ENCODE measurements at regions not wholly inside any gene's neighbourhood (a gene's known extent, or its start where the extent isn't known, plus 50 kb on each side); places are given as distances from the start of the nearest gene placed in this dataset.

- no peaks in the 10 kb centered on the region for H3K9me3 ChIP-seq (ENCODE audit: insufficient read depth in 2 of 2, low read depth in 1 of 2, low read length in 1 of 2)
- 100% methylated on average over 2 of the region's 2 CpGs; no CpG with 5 or more reads in 1 of the 2 experiments for WGBS, 2 experiments (ENCODE audit: extremely low coverage in 1 of 2, insufficient coverage in 1 of 2, insufficient read length in 1 of 2, insufficient replicate concordance in 2 of 2, low coverage in 1 of 2, low lambda C conversion rate in 2 of 2, missing lambda C conversion rate in 1 of 2)
- H2BK20ac ChIP-seq (ENCODE audit: low read length), result no peak overlapping the region
Observed at GRCh38 chr9:4933861-4934260, 51.2 kb upstream of the JAK2 start.

More at GRCh38 chr9:4933861-4934260, 51.2 kb upstream of the JAK2 start:
- H2BK12ac ChIP-seq (ENCODE audit: low read depth, low read length), result no peak overlapping the region
- no peak overlapping the region for H3K14ac ChIP-seq (ENCODE audit: insufficient read length)
- H4K91ac ChIP-seq (replicated peaks; ENCODE audit: insufficient read length, low read length), result no peak overlapping the region
- no peak overlapping the region for H2BK5ac ChIP-seq (ENCODE audit: low read depth, low read length)
- H2BK15ac ChIP-seq (ENCODE audit: low read length), result no peak overlapping the region
- H4K8ac ChIP-seq (ENCODE audit: extremely low read depth, insufficient read depth, low read length), result no peak overlapping the region
- no peak overlapping the region for H4K5ac ChIP-seq (ENCODE audit: insufficient read length, low read depth, low read length)
- H3K79me2 ChIP-seq (ENCODE audit: control insufficient read depth in 1 of 2, insufficient read depth in 2 of 2, low read length in 2 of 2), result no peaks in the 10 kb centered on the region
- no peaks in the 10 kb centered on the region for H3K36me3 ChIP-seq (ENCODE audit: control insufficient read depth in 2 of 4, insufficient read depth in 4 of 4, low read length in 3 of 4)
- no peak overlapping the region for H3K4me2 ChIP-seq (ENCODE audit: insufficient read depth in 1 of 2, low read depth in 2 of 2, low read length in 2 of 2)
- H3K4me3 ChIP-seq (ENCODE audit: extremely low read depth in 1 of 4, insufficient read depth in 2 of 4, low read depth in 3 of 4, low read length in 4 of 4), result no peak overlapping the region
- no peak overlapping the region for H2BK120ac ChIP-seq (replicated peaks; ENCODE audit: low read depth, low read length)
- H3K18ac ChIP-seq (ENCODE audit: extremely low read depth, low read length), result no peak overlapping the region
- H3K23me2 ChIP-seq (ENCODE audit: low read depth, low read length), result no peaks in the 10 kb centered on the region
- H3K4me1 ChIP-seq (replicated peaks in 1 of 4; ENCODE audit: control insufficient read depth in 3 of 4, insufficient read depth in 4 of 4, low read length in 3 of 4), result no peaks in the 10 kb centered on the region
- no peak overlapping the region for H3K23ac ChIP-seq (ENCODE audit: insufficient read length)
- TF ChIP-seq, protein P1, sequence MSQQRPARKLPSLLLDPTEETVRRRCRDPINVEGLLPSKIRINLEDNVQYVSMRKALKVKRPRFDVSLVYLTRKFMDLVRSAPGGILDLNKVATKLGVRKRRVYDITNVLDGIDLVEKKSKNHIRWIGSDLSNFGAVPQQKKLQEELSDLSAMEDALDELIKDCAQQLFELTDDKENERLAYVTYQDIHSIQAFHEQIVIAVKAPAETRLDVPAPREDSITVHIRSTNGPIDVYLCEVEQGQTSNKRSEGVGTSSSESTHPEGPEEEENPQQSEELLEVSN (IDR thresholded peaks at IDR 0.05), result no peak
- TF ChIP-seq ASH2L (IDR thresholded peaks at IDR 0.05; ENCODE audit: low read length) (no peak), GTF2F1 (IDR thresholded peaks at IDR 0.05; ENCODE audit: borderline replicate concordance, low read depth, low read length) (no peak), SIX5 (IDR thresholded peaks at IDR 0.05; ENCODE audit: low read depth, low read length) (no peak), POLR2A (IDR thresholded peaks at IDR 0.05; ENCODE audit: control extremely low read depth in 1 of 2, low read depth in 2 of 2, low read length in 2 of 2) (no peak), NRF1 (IDR thresholded peaks at IDR 0.05; ENCODE audit: low read depth, low read length) (no peak), KDM4A (IDR thresholded peaks at IDR 0.05; ENCODE audit: low read depth, low read length, severe bottlenecking) (no peak), CEBPB (IDR thresholded peaks at IDR 0.05; ENCODE audit: low read depth, low read length) (no peak)
- FAIRE-seq (no peak), DNase-seq (ENCODE audit: low read depth in 1 of 2, low spot score in 2 of 2) (no peak)
- H3K56ac ChIP-seq (replicated peaks; ENCODE audit: insufficient read length, low read depth, low read length), result no peak overlapping the region
- H3K9ac ChIP-seq (replicated peaks in 1 of 4; ENCODE audit: extremely low read depth in 1 of 4, low read depth in 3 of 4, low read length in 3 of 4), result no peak overlapping the region
- H3K79me1 ChIP-seq (ENCODE audit: low read depth, low read length), result no peaks in the 10 kb centered on the region
- no peak overlapping the region for H3K27ac ChIP-seq (ENCODE audit: low read depth, low read length)
- H3K4ac ChIP-seq (replicated peaks; ENCODE audit: insufficient read length, low read depth, low read length), result no peak overlapping the region
- H4K20me1 ChIP-seq (replicated peaks in 1 of 2; ENCODE audit: control insufficient read depth in 1 of 2, insufficient read depth in 2 of 2, low read length in 2 of 2), result no peaks in the 10 kb centered on the region
- no peak overlapping the region for H2AK5ac ChIP-seq (ENCODE audit: low read depth, low read length)
- no peak overlapping the region for H2AFZ ChIP-seq (ENCODE audit: low read length)
- no peaks in the 10 kb centered on the region for H3K27me3 ChIP-seq (replicated peaks in 1 of 4; ENCODE audit: control insufficient read depth in 3 of 4, extremely low read depth in 1 of 4, insufficient read depth in 3 of 4, low read length in 3 of 4)
- ChIA-PET CTCF (ENCODE audit: partially characterized antibody) (no interaction called here), POLR2A (ENCODE audit: partially characterized antibody) (no interaction called here)

Measured in H1 (cell line).